DOHH2 (cell line): ENCODE measurements at regions not wholly inside any gene's neighbourhood (a gene's known extent, or its start where the extent isn't known, plus 50 kb on each side); places are given as distances from the start of the nearest gene placed in this dataset.

ENCODE experiments used
- H3F3A ChIP-seq: fragments of 200-600 bp; sonication (generic), shearing (Covaris generic); 2 replicates; pipeline ENCODE4 v1.6.0; 2016; ENCODE audit warnings: antibody characterized with exemption, mild to moderate bottlenecking; ENCODE audit not compliant: control insufficient read depth, insufficient read depth
- H3K27ac ChIP-seq: fragments of 200-600 bp; sonication (generic); 2 replicates; pipeline ENCODE4 v1.5.1; 2014; ENCODE audit warnings: low read depth, mild to moderate bottlenecking, low read length, moderate library complexity
- H3K27me3 ChIP-seq: fragments of 200-600 bp; sonication (generic); 2 replicates; pipeline ENCODE4 v1.6.1; 2014; ENCODE audit warnings: mild to moderate bottlenecking, low read length, mixed read lengths; ENCODE audit not compliant: control insufficient read depth
- H3K36me3 ChIP-seq: fragments of 200-600 bp; sonication (generic); 2 replicates; pipeline ENCODE4 v1.6.1; 2014; ENCODE audit warnings: mild to moderate bottlenecking, low read length, moderate library complexity, mixed read lengths; ENCODE audit not compliant: control insufficient read depth
- H3K4me1 ChIP-seq: fragments of 200-600 bp; sonication (generic); 2 replicates; pipeline ENCODE4 v1.6.1; 2014; ENCODE audit warnings: mild to moderate bottlenecking, low read length, mixed read lengths; ENCODE audit not compliant: control insufficient read depth
- H3K4me2 ChIP-seq: fragments of 200-600 bp; sonication (generic); 2 replicates; pipeline ENCODE4 v1.6.0; 2014; ENCODE audit warnings: mild to moderate bottlenecking, low read length, moderate library complexity
- H3K4me3 ChIP-seq: fragments of 200-600 bp; sonication (generic); 2 replicates; pipeline ENCODE4 v1.5.1; 2014; ENCODE audit warnings: mild to moderate bottlenecking, low read length, mixed read lengths
- H3K79me2 ChIP-seq: fragments of 200-600 bp; sonication (generic); 2 replicates; pipeline ENCODE4 v1.6.1; 2014; ENCODE audit warnings: mild to moderate bottlenecking, low read length, mixed read lengths; ENCODE audit not compliant: control insufficient read depth
- H3K9me2 ChIP-seq: fragments of 200-600 bp; sonication (generic); replicated peaks from 2 replicates; pipeline ENCODE4 v1.6.1; 2014; ENCODE audit warnings: mild to moderate bottlenecking, low read length, mixed read lengths; ENCODE audit not compliant: control insufficient read depth
- H3K9me3 ChIP-seq: fragments of 200-600 bp; sonication (generic); 2 replicates; pipeline ENCODE4 v1.6.1; 2014; ENCODE audit warnings: antibody characterized with exemption, low read length, mixed read lengths; ENCODE audit not compliant: control insufficient read depth, insufficient read depth
- H4K20me1 ChIP-seq: fragments of 200-600 bp; sonication (generic); 2 replicates; pipeline ENCODE4 v1.6.0; 2014; ENCODE audit warnings: low read depth, mild to moderate bottlenecking, antibody characterized with exemption, low read length, moderate library complexity; ENCODE audit not compliant: control insufficient read depth, insufficient read depth
- CTCF ChIP-seq: fragments of 200-600 bp; sonication (generic); IDR thresholded peaks from one replicate; pipeline ENCODE4 v1.5.1; 2014; ENCODE audit warnings: antibody characterized with exemption, mild to moderate bottlenecking, low read depth, low read length; ENCODE audit not compliant: poor library complexity, severe bottlenecking
- EZH2phosphoT487 ChIP-seq: fragments of 200-600 bp; sonication (generic); IDR thresholded peaks from 2 replicates; pipeline ENCODE4 v1.6.1; 2017; ENCODE audit warnings: borderline replicate concordance, mild to moderate bottlenecking, antibody characterized with exemption, low read length, moderate library complexity, mixed read lengths

- Histone ChIP-seq H3F3A (no peaks in the 10 kb centered on the region), H3K27me3 (no peaks in the 10 kb centered on the region), H3K79me2 (no peaks in the 10 kb centered on the region), H3K4me3 (no peak overlapping the region), H3K36me3 (no peaks in the 10 kb centered on the region), H3K4me2 (no peak overlapping the region), H4K20me1 (no peaks in the 10 kb centered on the region), H3K4me1 (no peaks in the 10 kb centered on the region), H3K9me2 (no peaks in the 10 kb centered on the region), H3K27ac (no peak overlapping the region), H3K9me3 (no peaks in the 10 kb centered on the region)
- TF ChIP-seq EZH2phosphoT487 (no peak), CTCF (no peak)
Observed at GRCh38 chr12:42859612-42860011, 270.1 kb upstream of the PRICKLE1 start.

- Histone ChIP-seq H3K4me2 (no peak overlapping the region), H3K4me1 (no peaks in the 10 kb centered on the region), H3K79me2 (no peaks in the 10 kb centered on the region), H3K36me3 (no peaks in the 10 kb centered on the region), H3K4me3 (no peak overlapping the region), H3K27me3 (no peaks in the 10 kb centered on the region), H3K27ac (no peak overlapping the region), H3K9me3 (no peaks in the 10 kb centered on the region), H4K20me1 (no peaks in the 10 kb centered on the region), H3F3A (no peaks in the 10 kb centered on the region), H3K9me2 (no peaks in the 10 kb centered on the region)
- TF ChIP-seq EZH2phosphoT487 = no peak
- no peak for TF ChIP-seq CTCF
Observed at GRCh38 chr12:42857106-42857505, 267.6 kb upstream of the PRICKLE1 start.

- Histone ChIP-seq H3K4me2 (no peak overlapping the region), H4K20me1 (no peaks in the 10 kb centered on the region), H3K9me2 (no peaks in the 10 kb centered on the region), H3K4me3 (no peak overlapping the region), H3K9me3 (no peaks in the 10 kb centered on the region), H3K36me3 (no peaks in the 10 kb centered on the region), H3K4me1 (no peaks in the 10 kb centered on the region), H3K27ac (no peak overlapping the region), H3F3A (no peaks in the 10 kb centered on the region), H3K27me3 (no peaks in the 10 kb centered on the region), H3K79me2 (no peaks in the 10 kb centered on the region)
- TF ChIP-seq EZH2phosphoT487 (no peak), CTCF (no peak)
Observed at GRCh38 chr12:42855362-42855950, 265.9 kb upstream of the PRICKLE1 start.
